GM21529 (cell line): ENCODE measurements at regions not wholly inside any gene's neighbourhood (a gene's known extent, or its start where the extent isn't known, plus 50 kb on each side); places are given as distances from the start of the nearest gene placed in this dataset.
"Not testable (repeated sequence)": the region's sequence is repeated elsewhere in the genome, so short reads cannot be mapped to it uniquely, and the experiment has no call there.

Experiments
- ATAC-seq: cut with Tn5 transposase; IDR thresholded peaks from one replicate; pipeline ENCODE4 v1.9.1; 2021; ENCODE audit not compliant: unreplicated experiment

DNA sequence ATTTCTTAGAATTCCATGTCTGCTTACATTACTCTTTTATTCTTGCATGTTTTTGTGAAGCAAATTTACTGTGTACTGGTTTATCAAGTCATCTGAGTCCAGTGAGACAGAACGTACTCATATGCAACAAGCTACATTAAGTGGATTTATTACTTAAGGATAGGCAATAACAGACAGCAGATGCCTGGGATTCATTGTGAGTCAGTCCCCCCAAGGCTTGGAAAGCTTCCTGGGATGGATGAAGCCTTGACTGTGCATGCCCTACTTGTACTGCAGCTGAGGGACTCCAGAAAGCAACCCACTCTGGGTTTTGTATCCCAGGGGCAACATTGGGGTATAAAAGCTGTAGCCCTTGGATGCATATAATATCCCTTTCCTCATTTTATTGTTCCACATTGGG lies 113.4 kb upstream of the RAB18 start:
- no peak for ATAC-seq

DNA sequence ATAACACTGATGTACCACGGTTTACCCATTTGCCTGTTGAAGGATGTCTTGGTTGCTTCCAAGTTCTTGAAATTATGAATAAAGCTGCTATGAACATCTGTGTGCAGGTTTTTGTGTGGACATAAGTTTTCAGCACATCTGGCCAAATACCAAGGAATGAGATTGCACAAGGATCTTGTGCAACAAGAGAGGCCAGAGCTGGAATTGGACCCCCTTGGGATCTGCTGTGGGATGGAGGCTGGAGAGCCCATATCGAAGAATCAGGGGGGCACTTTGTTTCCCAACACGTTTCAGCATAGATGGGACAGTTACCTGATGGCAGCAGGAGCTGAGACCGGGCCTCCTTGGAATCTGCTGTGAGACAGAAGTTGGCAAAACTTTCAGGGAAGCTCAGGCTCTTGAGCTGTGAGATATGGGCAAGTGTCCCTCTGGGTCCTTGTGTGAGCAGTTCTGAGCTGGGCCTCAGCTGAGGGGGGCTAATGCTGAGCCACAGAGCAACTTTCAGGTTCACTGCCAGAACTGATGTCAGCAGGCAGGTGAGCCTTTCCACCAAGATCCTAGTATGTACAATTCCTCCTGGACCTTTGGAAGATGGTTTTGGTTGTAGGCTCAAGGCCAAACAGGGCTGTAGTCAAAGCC lies 115.2 kb upstream of the RAB18 start:
- ATAC-seq, result no peak

- no peak for ATAC-seq
Observed at GRCh38 chr10:27383595-27384542, 120.2 kb upstream of the RAB18 start.

GRCh38 chr10:27382176-27382575 lies 121.9 kb upstream of the RAB18 start:
- ATAC-seq, result no peak

DNA sequence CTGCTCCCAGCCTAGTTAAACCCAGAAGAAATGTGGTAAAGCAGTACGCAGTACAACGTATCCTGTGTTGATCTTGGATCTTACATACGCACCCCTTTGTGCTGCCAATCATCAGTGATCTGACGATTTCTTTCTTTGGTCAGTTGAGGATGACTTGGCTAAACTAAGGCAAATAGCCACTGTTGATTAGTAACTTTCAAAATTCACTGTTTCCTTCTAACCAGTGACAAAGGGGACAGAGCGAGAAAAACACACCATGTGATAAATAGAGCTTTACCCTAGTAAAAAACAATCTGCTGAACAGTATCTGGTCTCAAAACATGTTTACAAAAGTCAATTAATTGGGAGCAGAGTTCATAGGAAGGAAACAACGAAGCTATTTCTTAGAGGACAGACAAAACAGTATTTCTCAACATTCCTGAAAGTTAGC lies 123.2 kb upstream of the RAB18 start:
- ATAC-seq, result no peak

DNA sequence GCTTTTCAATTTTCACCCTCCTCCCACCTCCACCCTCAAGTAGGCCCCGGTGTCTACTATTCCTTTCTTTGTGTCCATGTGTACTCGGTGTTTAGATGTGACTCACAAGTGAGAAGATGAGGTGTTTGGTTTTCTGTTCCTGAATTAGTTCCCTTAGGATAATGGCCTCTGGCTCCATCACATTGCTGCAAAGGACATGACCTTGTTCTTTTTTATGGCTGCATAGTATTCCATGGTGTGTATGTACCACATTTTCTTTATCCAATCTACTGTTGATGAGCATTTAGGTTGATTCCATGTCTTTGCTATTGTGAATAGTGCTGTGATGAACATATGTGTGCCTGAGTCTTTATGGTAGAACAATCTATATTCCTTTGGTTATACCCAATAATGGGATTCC lies 125.1 kb upstream of the RAB18 start:
- ATAC-seq, result not testable (repeated sequence)

GRCh38 chr10:27373566-27374160 lies 130.4 kb upstream of the RAB18 start:
- ATAC-seq, result no peak

GRCh38 chr10:27372095-27372494 lies 131.5 kb upstream of the ACBD5 start:
- no peak for ATAC-seq

GRCh38 chr10:27371375-27371774 lies 130.8 kb upstream of the ACBD5 start:
- not testable (repeated sequence) for ATAC-seq

- no peak for ATAC-seq
Observed at GRCh38 chr10:27369880-27370279, 129.3 kb upstream of the ACBD5 start.

DNA sequence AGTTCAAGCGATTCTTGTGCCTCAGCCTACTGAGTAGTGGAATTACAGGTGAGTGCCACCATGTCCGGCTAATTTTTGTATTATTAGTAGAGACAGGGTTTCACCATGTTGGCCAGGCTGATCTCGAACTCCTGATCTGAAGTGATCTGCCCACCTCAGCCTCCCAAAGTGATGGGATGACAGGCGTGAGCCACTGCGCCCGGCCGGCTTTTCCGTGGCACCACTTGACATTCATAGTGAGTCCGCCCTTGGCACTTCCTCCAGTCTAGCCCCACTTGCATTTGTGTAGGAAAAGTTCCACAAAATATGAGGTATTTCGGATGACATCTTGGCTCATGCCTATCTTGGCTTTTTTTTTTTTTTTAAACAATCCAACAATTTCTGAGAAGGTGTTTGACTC lies 128.1 kb upstream of the ACBD5 start:
- no peak for ATAC-seq

DNA sequence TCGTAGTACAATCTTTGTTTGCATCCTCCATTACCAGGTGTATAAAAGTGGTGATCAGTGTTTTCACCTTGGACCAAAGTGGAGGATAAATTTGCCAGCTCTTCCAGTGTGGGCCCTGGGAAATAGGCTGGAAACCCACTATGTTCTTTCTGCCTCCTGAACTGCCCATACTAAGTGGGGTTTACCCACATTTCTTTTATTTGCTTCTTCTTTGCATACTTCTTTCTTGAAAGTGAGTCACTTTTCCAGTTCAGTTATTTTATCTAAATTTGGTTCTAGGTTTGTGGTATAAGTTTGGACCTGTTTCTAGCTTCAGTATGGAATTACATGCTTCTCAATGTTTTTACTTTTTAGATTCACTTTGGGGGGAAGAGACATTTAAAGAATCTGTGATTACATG lies 126.2 kb upstream of the ACBD5 start:
- peak; percentile 42 for ATAC-seq

GRCh38 chr10:27364028-27364427 lies 123.4 kb upstream of the ACBD5 start:
- ATAC-seq, result no peak

GRCh38 chr10:27360581-27361172 lies 120.1 kb upstream of the ACBD5 start:
- ATAC-seq, result peak; percentile 91

GRCh38 chr10:27359792-27360355 lies 119.3 kb upstream of the ACBD5 start:
- no peak for ATAC-seq

DNA sequence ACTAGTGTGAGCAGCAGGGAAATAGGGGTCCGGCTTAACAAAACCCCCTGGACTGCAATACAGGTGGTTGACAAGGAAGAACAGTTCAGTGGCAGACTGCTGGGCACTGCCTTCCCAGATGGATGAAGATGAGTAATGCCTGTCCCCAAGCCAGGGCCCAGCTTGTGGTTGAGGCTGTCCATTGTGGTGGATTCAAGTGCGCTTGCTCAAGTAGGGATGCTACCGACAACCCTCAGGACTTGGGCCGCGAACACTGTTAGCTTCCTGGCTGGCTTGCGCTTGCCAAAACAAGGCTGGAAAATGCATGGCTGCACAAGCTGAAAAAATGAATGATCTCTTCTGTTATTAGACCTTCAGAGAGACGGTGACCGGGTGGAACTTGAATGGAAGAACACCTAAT lies 116.1 kb upstream of the ACBD5 start:
- no peak for ATAC-seq

DNA sequence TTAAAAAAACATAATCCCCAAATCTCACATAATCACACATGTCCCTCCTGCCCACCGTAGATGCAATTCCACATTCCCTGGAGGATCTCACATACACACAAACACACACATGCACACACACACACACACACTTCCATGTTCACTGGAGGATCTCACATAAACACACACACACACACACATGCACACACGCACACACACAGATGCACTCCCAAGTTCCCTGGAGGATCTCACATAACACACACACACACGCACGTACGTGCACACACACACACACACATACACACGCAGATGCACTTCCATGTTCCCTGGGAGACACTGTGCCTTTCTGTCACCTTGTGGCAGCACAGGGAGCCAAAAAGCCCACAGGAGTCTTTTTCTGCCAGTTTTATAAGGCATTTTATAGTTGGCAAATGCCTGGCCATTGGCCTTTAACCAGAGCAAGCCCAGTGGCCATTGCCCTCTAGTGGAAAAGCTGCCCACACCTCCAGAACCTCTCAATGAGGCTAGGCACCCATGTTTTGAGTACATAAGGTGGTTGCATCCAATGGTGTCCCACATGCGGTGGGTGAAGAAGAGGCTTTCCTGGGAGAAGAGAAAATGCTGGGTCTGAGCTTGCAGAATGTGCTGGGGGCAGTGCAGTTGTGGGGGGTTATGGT lies 115.4 kb upstream of the ACBD5 start:
- no peak for ATAC-seq

DNA sequence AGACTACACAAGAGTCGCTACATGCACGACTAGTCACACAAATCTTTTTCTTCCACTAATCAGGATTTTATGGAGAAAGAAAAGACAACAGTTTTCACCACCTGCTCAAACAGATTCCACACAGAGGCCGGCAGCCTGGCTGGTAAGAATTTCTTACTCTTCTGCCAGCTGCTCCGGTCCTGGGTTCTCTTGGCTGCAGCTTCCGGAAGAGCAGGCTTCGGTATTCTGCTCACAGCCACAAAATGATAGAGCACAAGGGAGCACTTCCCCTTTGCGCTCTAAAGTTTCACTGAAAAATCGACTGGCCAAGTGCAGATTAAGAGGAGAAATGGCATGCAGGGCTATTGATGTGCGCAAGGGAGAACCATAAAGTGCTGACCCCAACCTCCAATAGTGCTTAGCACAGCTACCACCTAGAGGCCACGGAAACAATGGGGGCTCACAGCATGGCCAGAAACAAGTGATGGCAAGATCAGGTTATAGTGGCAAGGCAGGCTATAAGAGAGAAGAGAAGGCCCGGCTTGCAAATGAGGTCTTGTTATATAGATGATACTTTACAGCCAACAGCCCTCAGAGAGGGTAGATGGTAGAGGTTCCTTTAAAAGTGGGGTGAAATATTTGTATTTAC lies 114.2 kb upstream of the ACBD5 start:
- peak; percentile 98 for ATAC-seq

DNA sequence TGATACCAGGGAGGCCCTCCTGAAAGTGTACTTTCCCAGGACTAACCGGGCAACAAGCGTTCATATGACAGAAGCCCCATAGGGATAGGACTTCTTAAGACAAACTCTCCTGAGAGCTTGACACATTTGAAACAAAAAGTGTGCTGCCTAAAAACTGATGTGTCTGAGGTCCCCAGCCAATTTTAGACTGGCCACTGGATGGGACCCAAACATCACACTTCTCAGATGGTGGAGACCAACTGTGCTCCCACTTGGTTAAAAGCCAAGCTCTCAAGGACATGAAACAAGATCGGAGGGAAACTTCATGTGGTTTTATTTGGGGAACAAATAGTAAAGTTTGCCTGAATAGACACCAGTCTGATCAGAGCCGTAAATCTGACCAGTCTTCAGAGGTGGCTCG lies 113.5 kb upstream of the ACBD5 start:
- ATAC-seq, result peak; percentile 5

DNA sequence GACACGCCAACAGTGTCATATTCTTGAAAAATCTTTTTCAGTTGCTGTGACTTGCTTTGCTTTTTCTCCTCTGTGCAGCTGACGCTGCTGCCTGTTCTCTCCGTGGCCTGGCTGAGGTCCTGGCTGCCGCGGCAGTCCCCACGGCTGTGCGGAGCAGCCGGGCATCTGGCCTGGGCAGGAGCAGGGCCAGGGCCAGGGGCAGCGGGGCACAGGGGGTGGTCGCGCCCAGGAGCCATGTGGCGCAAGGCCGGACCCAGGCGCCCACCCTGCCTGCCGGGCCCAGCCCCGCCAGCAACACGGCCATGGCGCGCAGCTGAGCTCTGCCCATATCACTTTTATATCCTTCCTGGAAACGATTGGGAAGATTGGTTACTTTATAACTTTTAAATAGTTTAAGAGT lies 109.4 kb upstream of the ACBD5 start:
- ATAC-seq, result no peak
